GM23338 (cell line): ENCODE measurements at regions not wholly inside any gene's neighbourhood (a gene's known extent, or its start where the extent isn't known, plus 50 kb on each side); places are given as distances from the start of the nearest gene placed in this dataset.

ENCODE experiments used
- ATAC-seq: fragments of 200-7000 bp; cut with Tn5 transposase; 3 replicates; pipeline ENCODE4 v1.9.1; 2020
- DNase-seq: peaks from one replicate; pipeline ENCODE4 v3.0.0-alpha.2; 2015; ENCODE audit warnings: low spot score
- H2AFZ ChIP-seq: fragments of 200-600 bp; sonication (generic); 2 replicates; pipeline ENCODE4 v1.8.0; 2016; ENCODE audit warnings: antibody characterized with exemption, mild to moderate bottlenecking, moderate library complexity
- H3F3A ChIP-seq: fragments of 200-600 bp; sonication (generic); replicated peaks from 2 replicates; pipeline ENCODE4 v1.8.0; 2017; ENCODE audit warnings: antibody characterized with exemption, mixed run types, low read depth
- H3K27ac ChIP-seq: fragments of 200-600 bp; sonication (generic); 2 replicates; pipeline ENCODE4 v1.6.1; 2016; ENCODE audit warnings: low read depth
- H3K27me3 ChIP-seq: fragments of 200-600 bp; sonication (generic); 2 replicates; pipeline ENCODE4 v1.8.0; 2016; ENCODE audit warnings: mild to moderate bottlenecking, mixed run types, moderate library complexity; ENCODE audit not compliant: insufficient read depth
- H3K36me3 ChIP-seq: fragments of 200-600 bp; sonication (generic); 2 replicates; pipeline ENCODE4 v1.8.0; 2016; ENCODE audit warnings: mild to moderate bottlenecking; ENCODE audit not compliant: insufficient read depth
- H3K4me1 ChIP-seq: fragments of 200-600 bp; sonication (generic); 2 replicates; pipeline ENCODE4 v1.8.0; 2016; ENCODE audit warnings: mild to moderate bottlenecking, moderate library complexity; ENCODE audit not compliant: insufficient read depth
- H3K4me2 ChIP-seq: fragments of 200-600 bp; sonication (generic); 2 replicates; pipeline ENCODE4 v1.7.1; 2017; ENCODE audit warnings: mixed run types
- H3K4me3 ChIP-seq: fragments of 200-600 bp; sonication (generic); 2 replicates; pipeline ENCODE4 v1.6.1; 2016; ENCODE audit warnings: mixed run types
- H3K79me2 ChIP-seq: fragments of 200-600 bp; sonication (generic); replicated peaks from 2 replicates; pipeline ENCODE4 v1.8.0; 2017; ENCODE audit warnings: mild to moderate bottlenecking; ENCODE audit not compliant: insufficient read depth
- H3K9me2 ChIP-seq: fragments of 200-600 bp; sonication (generic); 2 replicates; pipeline ENCODE4 v1.8.0; 2017; ENCODE audit not compliant: insufficient read depth
- H4K20me1 ChIP-seq: fragments of 200-600 bp; sonication (generic); replicated peaks from 2 replicates; pipeline ENCODE4 v1.8.0; 2017; ENCODE audit warnings: mild to moderate bottlenecking; ENCODE audit not compliant: insufficient read depth
- H3K27ac Mint-ChIP-seq: 2 replicates; pipeline ENCODE4 v1.8.0; 2020; ENCODE audit warnings: inconsistent platforms, mild to moderate bottlenecking, moderate library complexity, mixed read lengths
- H3K27me3 Mint-ChIP-seq: 3 replicates; pipeline ENCODE4 v1.8.0; 2022; ENCODE audit warnings: low read depth, mild to moderate bottlenecking, moderate library complexity, mixed read lengths, inconsistent platforms; ENCODE audit not compliant: insufficient read depth, poor library complexity
- H3K36me3 Mint-ChIP-seq: 3 replicates; pipeline ENCODE4 v1.8.0; 2021; ENCODE audit warnings: low read depth, mild to moderate bottlenecking, inconsistent platforms, moderate library complexity, mixed read lengths
- H3K4me1 Mint-ChIP-seq: 3 replicates; pipeline ENCODE4 v1.8.0; 2020; ENCODE audit warnings: mild to moderate bottlenecking, inconsistent platforms, mixed read lengths
- H3K4me3 Mint-ChIP-seq: 3 replicates; pipeline ENCODE4 v1.8.0; 2021; ENCODE audit warnings: moderate library complexity, mild to moderate bottlenecking, inconsistent platforms, mixed read lengths
- H3K9me3 Mint-ChIP-seq: 3 replicates; pipeline ENCODE4 v1.8.0; 2020; ENCODE audit warnings: moderate library complexity, mild to moderate bottlenecking, inconsistent platforms, mixed read lengths
- CREB1 ChIP-seq: fragments of 250-450 bp; sonication (Bioruptor Pico); IDR thresholded peaks from 2 replicates; pipeline ENCODE4 v1.5.0; 2020; ENCODE audit warnings: low read depth, mild to moderate bottlenecking, moderate library complexity
- CTCF ChIP-seq, 2 experiments: fragments of 200-600 bp in 1 of 2; sonication (generic) in 1 of 2; conservative IDR thresholded peaks; 2 replicates each; pipeline versions ENCODE4 v1.5.1 to v1.6.1; 2016 to 2017; ENCODE audit warnings: antibody characterized with exemption in 2 of 2, low read depth in 2 of 2, mild to moderate bottlenecking in 2 of 2, moderate library complexity in 1 of 2
- EZH2 ChIP-seq: fragments of 200-600 bp; sonication (generic); IDR thresholded peaks from one replicate; pipeline ENCODE4 v1.8.0; 2017; ENCODE audit warnings: antibody characterized with exemption, mild to moderate bottlenecking, low read depth; ENCODE audit not compliant: unreplicated experiment
- EZH2phosphoT487 ChIP-seq: fragments of 200-600 bp; sonication (generic); IDR thresholded peaks from one replicate; pipeline ENCODE4 v1.8.1; 2018; ENCODE audit warnings: antibody characterized with exemption; ENCODE audit not compliant: unreplicated experiment
- JUNB ChIP-seq: IDR thresholded peaks from one replicate; pipeline ENCODE4 v1.6.1; 2016; ENCODE audit warnings: antibody characterized with exemption; ENCODE audit not compliant: unreplicated experiment
- STAT1 ChIP-seq: IDR thresholded peaks from one replicate; pipeline ENCODE4 v1.6.1; 2016; ENCODE audit warnings: antibody characterized with exemption; ENCODE audit not compliant: unreplicated experiment
- ZNF114 ChIP-seq: fragments of 250-450 bp; sonication (Bioruptor Pico); IDR thresholded peaks from 2 replicates; pipeline ENCODE4 v1.5.0; 2020; ENCODE audit warnings: mild to moderate bottlenecking, moderate library complexity
- TF ChIP-seq, protein P1 (sequence below): IDR thresholded peaks from 2 replicates; pipeline ENCODE4 v1.6.1; 2016; ENCODE audit warnings: antibody characterized with exemption

- H3K9me3 Mint-ChIP-seq: no peaks in the 10 kb centered on the region; the same call in 2 of the 3 replicates
- no peaks in the 10 kb centered on the region for H3K79me2 ChIP-seq
- no peak overlapping the region for H3K4me3 ChIP-seq
- no peak overlapping the region for H3K27ac Mint-ChIP-seq
- no peaks in the 10 kb centered on the region for H3F3A ChIP-seq
- H3K4me1 ChIP-seq: peaks cover 6% of the 10 kb centered on the region
- TF ChIP-seq EZH2: no peak
- TF ChIP-seq CTCF (conservative IDR thresholded peaks at IDR 0.05; ENCODE audit: low read depth in 2 of 2): no peak
- TF ChIP-seq EZH2phosphoT487: no peak
- no peak for TF ChIP-seq STAT1
- no peak overlapping the region for H3K4me2 ChIP-seq
- no peaks in the 10 kb centered on the region for H3K27me3 ChIP-seq
- no peak for ATAC-seq
- DNase-seq: no peak
- H3K36me3 Mint-ChIP-seq: peaks cover 4% of the 10 kb centered on the region; the same call in 2 of the 3 replicates
- H3K36me3 ChIP-seq: no peaks in the 10 kb centered on the region
- no peaks in the 10 kb centered on the region for H4K20me1 ChIP-seq
- peaks cover 2% of the 10 kb centered on the region for H3K27me3 Mint-ChIP-seq
- 0 out of 2 replicates have a peak overlapping the region, but pooled peaks have one; percentile 40 for H2AFZ ChIP-seq
- H3K4me3 Mint-ChIP-seq: no peak overlapping the region
- peaks cover 11% of the 10 kb centered on the region; the same call in 2 of the 3 replicates for H3K4me1 Mint-ChIP-seq
- peaks cover 10% of the 10 kb centered on the region for H3K9me2 ChIP-seq
- no peak overlapping the region for H3K27ac ChIP-seq
Observed at GRCh38 chr4:128715616-128716015, 93.9 kb upstream of the JADE1 start.

GRCh38 chr4:128711361-128711760 lies 98.1 kb upstream of the JADE1 start:
- Histone ChIP-seq H3K36me3 (no peaks in the 10 kb centered on the region), H2AFZ (peak overlapping the region; percentile 44; the same call in 1 of the 2 replicates), H3K4me2 (no peak overlapping the region), H3K27ac (no peak overlapping the region), H3K27me3 (no peaks in the 10 kb centered on the region), H3K79me2 (no peaks in the 10 kb centered on the region), H4K20me1 (no peaks in the 10 kb centered on the region), H3K4me1 (peaks cover 24% of the 10 kb centered on the region), H3K4me3 (no peak overlapping the region), H3K9me2 (peaks cover 3% of the 10 kb centered on the region; the same call in 1 of the 2 replicates), H3F3A (0 out of 2 replicates have a peak, but pooled peaks cover 3% of the 10 kb centered on the region)
- peaks cover 4% of the 10 kb centered on the region; the same call in 2 of the 3 replicates for H3K36me3 Mint-ChIP-seq
- H3K27ac Mint-ChIP-seq: no peak overlapping the region
- H3K27me3 Mint-ChIP-seq: peaks cover 7% of the 10 kb centered on the region
- DNase-seq: no peak
- H3K9me3 Mint-ChIP-seq: no peaks in the 10 kb centered on the region; the same call in 2 of the 3 replicates
- H3K4me1 Mint-ChIP-seq: peaks cover 21% of the 10 kb centered on the region
- TF ChIP-seq CREB1 (CRISPR knock-in tag): no peak
- TF ChIP-seq, protein P1, sequence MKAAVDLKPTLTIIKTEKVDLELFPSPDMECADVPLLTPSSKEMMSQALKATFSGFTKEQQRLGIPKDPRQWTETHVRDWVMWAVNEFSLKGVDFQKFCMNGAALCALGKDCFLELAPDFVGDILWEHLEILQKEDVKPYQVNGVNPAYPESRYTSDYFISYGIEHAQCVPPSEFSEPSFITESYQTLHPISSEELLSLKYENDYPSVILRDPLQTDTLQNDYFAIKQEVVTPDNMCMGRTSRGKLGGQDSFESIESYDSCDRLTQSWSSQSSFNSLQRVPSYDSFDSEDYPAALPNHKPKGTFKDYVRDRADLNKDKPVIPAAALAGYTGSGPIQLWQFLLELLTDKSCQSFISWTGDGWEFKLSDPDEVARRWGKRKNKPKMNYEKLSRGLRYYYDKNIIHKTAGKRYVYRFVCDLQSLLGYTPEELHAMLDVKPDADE: no peak
- TF ChIP-seq JUNB: no peak
- no peak for TF ChIP-seq EZH2
- no peak for TF ChIP-seq STAT1
- TF ChIP-seq ZNF114 (CRISPR knock-in tag): no peak
- no peak for ATAC-seq
- H3K4me3 Mint-ChIP-seq: no peak overlapping the region
